ENCODE measurements at regions not wholly inside any gene's neighbourhood (a gene's known extent, or its start where the extent isn't known, plus 50 kb on each side); places are given as distances from the start of the nearest gene placed in this dataset.
"Not testable (repeated sequence)": the region's sequence is repeated elsewhere in the genome, so short reads cannot be mapped to it uniquely, and the experiment has no call there.

DNA sequence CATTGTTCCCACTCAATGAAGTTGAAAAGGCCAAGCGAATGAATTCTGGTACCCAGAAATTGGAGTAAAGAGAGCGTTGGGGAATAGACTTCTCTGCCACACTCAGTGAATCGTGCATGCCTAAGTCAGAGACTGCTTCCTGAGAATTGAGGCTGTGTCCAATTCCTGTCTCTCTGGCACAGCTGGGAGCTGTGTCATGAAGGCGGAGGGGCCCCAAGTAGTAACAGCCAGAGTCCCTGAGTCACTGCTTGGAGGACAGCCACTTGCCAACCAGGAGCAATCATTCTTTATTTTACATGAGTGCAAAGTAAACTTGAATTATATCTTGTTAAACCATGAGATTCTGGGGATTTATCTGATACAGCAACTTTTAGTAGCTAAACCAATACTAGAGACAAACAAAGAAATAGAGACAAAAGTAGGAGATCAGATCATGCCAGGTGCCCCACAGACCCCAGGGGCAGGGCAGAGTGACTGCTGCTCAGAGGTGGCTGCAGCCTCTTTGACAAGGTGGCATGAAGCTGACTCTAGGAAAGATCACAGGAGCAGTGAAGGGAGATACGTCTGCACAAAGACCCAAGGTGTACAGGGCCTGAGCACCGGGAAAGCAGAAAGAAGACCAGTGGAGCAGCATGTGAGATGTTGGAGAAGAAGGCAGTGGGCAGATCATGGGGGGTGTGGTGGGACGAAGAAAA is 246.0 kb downstream of the GADD45G start:
- Histone ChIP-seq H3K9me3 (ENCODE audit: control insufficient read depth, low read depth, low read length) (no peaks in the 10 kb centered on the region), H3K36me3 (ENCODE audit: control insufficient read depth, low read depth, low read length) (no peaks in the 10 kb centered on the region), H3K27ac (ENCODE audit: low read length) (no peak overlapping the region), H3K4me1 (ENCODE audit: control insufficient read depth, low read depth, low read length) (no peaks in the 10 kb centered on the region), H3K27me3 (ENCODE audit: control insufficient read depth, insufficient read depth, low read length) (no peaks in the 10 kb centered on the region), H3K4me3 (ENCODE audit: low read length) (no peak overlapping the region), H3K9ac (ENCODE audit: low read length) (no peak overlapping the region)

DNA sequence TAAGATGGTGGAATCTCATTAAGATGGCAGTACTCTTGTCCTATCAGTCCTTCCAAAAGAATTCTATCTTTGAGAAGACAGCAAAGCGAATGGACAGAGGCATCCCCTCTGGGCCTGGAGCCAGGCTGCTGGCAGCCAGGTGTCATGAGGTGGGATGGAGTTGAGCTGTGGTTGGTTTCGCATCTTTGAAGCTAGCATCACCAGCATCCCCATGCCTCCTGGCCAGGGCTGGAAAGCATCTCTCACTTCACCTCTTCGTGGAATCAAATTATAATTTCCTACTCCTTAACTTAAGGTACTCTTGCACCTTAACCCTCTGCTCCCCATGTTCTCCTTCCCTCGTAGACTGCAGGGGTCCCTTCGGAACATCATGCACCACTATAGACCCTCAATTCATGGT is 248.3 kb downstream of the GADD45G start:
- Histone ChIP-seq H3K4me1 (ENCODE audit: control insufficient read depth, low read depth, low read length) (no peaks in the 10 kb centered on the region), H3K9ac (ENCODE audit: low read length) (no peak overlapping the region), H3K4me3 (ENCODE audit: low read length) (no peak overlapping the region), H3K27me3 (ENCODE audit: control insufficient read depth, insufficient read depth, low read length) (no peaks in the 10 kb centered on the region), H3K9me3 (ENCODE audit: control insufficient read depth, low read depth, low read length) (no peaks in the 10 kb centered on the region), H3K36me3 (ENCODE audit: control insufficient read depth, low read depth, low read length) (no peaks in the 10 kb centered on the region), H3K27ac (ENCODE audit: low read length) (no peak overlapping the region)

DNA sequence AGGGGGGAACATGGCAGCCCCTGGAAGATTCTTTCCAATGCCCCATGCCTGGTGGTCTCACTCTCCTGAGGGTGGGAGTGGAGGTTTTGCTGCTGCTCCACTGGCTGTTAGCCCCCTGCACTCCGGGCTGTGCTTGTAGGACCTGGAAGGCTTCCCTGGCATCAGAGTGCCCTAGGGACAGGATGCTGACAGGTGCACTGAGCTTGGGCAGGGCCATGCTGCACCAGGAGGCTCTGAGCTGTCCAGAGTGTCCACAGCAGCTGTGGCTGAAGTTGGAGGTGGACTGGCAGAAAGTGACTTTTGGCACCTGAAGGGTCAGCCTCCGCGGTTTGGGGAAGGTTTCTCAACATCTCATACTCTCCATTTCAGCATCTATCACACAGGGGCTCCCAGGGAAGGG is 249.1 kb downstream of the GADD45G start:
- no peak overlapping the region for H3K9ac ChIP-seq (ENCODE audit: low read length)
- H3K36me3 ChIP-seq (ENCODE audit: control insufficient read depth, low read depth, low read length) = no peaks in the 10 kb centered on the region
- no peaks in the 10 kb centered on the region for H3K4me1 ChIP-seq (ENCODE audit: control insufficient read depth, low read depth, low read length)
- H3K27me3 ChIP-seq (ENCODE audit: control insufficient read depth, insufficient read depth, low read length) = no peaks in the 10 kb centered on the region
- no peaks in the 10 kb centered on the region for H3K9me3 ChIP-seq (ENCODE audit: control insufficient read depth, low read depth, low read length)
- H3K27ac ChIP-seq (ENCODE audit: low read length) = no peak overlapping the region
- no peak overlapping the region for H3K4me3 ChIP-seq (ENCODE audit: low read length)

DNA sequence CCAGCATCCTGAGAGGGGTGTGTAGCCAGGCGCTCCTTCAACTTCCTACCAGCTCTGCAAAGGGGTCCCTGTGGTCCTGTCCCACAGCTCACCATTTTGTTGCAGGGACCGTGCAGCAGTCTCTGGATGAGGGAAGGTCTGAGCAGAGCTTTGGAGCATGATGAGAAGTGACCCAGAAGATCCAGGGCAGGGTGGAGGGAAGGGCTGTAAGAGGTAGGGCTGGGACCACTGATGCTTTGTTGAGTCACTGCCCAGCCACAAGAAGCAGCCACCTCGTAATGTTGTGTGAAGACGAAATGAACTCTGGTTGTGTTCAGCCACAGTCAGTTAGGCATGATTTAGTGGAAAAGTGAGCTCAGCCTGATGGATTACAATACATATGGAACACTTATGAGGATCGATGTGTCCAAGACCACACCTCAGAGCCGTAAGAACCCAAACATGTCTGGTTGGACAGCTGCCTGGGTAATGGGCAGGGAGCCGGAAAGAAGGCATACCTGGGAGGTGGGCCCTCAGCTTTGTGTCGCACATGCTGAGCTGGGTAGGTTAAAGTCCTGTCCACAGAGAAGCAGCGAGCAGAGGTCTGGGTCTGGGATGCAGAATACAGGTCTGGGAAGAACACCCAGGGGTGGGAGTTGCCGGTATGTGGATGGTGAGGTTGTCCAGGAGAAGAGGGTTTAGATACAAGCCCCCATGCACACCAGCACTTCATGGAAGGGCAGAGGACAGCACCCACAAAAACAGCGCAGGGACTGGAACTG is 250.1 kb downstream of the GADD45G start:
- no peak overlapping the region for H3K27ac ChIP-seq (ENCODE audit: low read length)
- H3K4me1 ChIP-seq (ENCODE audit: control insufficient read depth, low read depth, low read length) = no peaks in the 10 kb centered on the region
- no peaks in the 10 kb centered on the region for H3K27me3 ChIP-seq (ENCODE audit: control insufficient read depth, insufficient read depth, low read length)
- H3K9ac ChIP-seq (ENCODE audit: low read length) = no peak overlapping the region
- no peaks in the 10 kb centered on the region for H3K36me3 ChIP-seq (ENCODE audit: control insufficient read depth, low read depth, low read length)
- H3K4me3 ChIP-seq (ENCODE audit: low read length) = no peak overlapping the region
- no peaks in the 10 kb centered on the region for H3K9me3 ChIP-seq (ENCODE audit: control insufficient read depth, low read depth, low read length)

DNA sequence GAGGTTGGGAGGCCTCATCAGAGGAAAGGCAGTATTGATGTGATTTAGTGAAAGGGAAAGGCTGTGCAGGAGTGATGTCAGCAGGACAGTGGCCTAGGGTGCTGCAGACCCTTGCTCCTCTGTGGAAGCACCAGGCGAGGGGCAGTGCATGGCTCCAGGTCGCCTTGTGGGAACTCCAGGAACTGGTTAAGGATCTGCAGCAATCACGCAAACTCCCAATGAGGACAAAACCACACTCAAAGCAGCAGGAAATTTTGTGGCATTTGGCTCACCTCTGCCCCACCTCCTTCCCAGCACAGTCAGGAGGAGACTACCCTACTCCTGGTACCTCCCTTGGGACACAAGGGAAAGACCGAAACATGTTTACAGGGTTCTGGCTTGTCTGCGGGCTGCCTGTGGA is 251.5 kb downstream of the GADD45G start:
- H3K4me1 ChIP-seq (ENCODE audit: control insufficient read depth, low read depth, low read length); H3K27me3 ChIP-seq (ENCODE audit: control insufficient read depth, insufficient read depth, low read length); H3K9ac ChIP-seq (ENCODE audit: low read length); H3K4me3 ChIP-seq (ENCODE audit: low read length); H3K27ac ChIP-seq (ENCODE audit: low read length); H3K9me3 ChIP-seq (ENCODE audit: control insufficient read depth, low read depth, low read length); H3K36me3 ChIP-seq (ENCODE audit: control insufficient read depth, low read depth, low read length): not testable (repeated sequence)

DNA sequence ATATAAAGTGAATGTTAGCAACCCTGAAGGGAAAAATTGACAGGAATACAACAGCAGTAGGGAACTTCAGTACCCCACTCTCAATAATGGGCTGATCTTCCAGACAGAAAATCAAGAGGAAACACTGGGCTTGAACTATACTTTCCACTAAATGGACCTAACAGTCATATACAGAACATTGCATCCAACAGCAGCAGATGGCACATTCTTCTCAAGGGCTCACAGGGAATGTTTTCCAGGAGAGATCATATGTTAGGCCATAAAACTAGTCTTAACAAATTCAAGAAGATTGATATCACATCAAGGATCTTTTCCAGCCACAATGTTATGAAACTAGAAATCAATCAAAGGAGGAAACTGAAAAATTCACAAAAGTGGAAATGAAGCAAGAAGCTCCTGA is 252.1 kb downstream of the GADD45G start:
- not testable (repeated sequence) for H3K27ac ChIP-seq (ENCODE audit: low read length); H3K36me3 ChIP-seq (ENCODE audit: control insufficient read depth, low read depth, low read length); H3K9me3 ChIP-seq (ENCODE audit: control insufficient read depth, low read depth, low read length); H3K9ac ChIP-seq (ENCODE audit: low read length); H3K4me3 ChIP-seq (ENCODE audit: low read length); H3K27me3 ChIP-seq (ENCODE audit: control insufficient read depth, insufficient read depth, low read length); H3K4me1 ChIP-seq (ENCODE audit: control insufficient read depth, low read depth, low read length)

DNA sequence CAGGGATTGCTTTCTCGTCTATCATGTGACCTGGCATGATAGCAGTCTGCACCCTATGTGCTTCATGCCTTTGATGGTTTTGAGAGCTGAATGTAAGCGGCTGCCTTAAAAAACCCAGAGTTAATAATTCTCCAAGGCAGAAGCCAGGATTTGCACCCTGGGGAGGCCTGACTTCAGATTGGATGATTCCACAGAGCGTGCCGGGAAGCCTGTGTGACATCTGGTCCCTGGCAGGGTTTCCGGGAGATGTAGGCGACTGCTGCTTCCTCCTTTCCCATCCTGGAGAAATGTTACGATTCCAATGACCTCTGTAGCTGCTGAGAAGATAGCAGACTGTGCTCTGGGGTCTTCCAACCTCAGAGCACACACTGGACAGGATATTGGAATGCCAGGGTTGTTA is 255.0 kb downstream of the GADD45G start:
- not testable (repeated sequence) for H3K9ac ChIP-seq (ENCODE audit: low read length); H3K27me3 ChIP-seq (ENCODE audit: control insufficient read depth, insufficient read depth, low read length); H3K4me1 ChIP-seq (ENCODE audit: control insufficient read depth, low read depth, low read length); H3K36me3 ChIP-seq (ENCODE audit: control insufficient read depth, low read depth, low read length); H3K9me3 ChIP-seq (ENCODE audit: control insufficient read depth, low read depth, low read length); H3K4me3 ChIP-seq (ENCODE audit: low read length); H3K27ac ChIP-seq (ENCODE audit: low read length)

DNA sequence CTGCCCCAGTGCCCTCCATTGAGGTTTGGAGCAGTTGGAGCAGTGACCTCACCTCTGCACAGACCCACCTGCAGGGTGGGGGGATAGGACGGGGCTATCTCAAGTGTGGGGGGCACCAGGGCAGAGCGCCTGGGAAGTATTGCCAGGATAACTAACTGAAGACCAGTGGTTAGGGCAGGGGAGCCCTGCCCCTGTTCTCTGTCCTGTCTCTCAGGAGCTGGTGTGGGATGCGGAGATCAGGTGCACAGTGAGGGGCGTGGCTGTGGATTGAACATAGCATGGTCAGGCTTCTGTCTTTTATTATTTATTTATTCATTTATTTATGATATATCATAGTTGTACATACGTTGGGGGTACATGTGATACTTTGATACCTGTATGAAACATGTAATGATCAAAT is 256.6 kb downstream of the GADD45G start:
- H3K4me1 ChIP-seq (ENCODE audit: control insufficient read depth, low read depth, low read length); H3K9ac ChIP-seq (ENCODE audit: low read length); H3K9me3 ChIP-seq (ENCODE audit: control insufficient read depth, low read depth, low read length); H3K27ac ChIP-seq (ENCODE audit: low read length); H3K4me3 ChIP-seq (ENCODE audit: low read length); H3K36me3 ChIP-seq (ENCODE audit: control insufficient read depth, low read depth, low read length); H3K27me3 ChIP-seq (ENCODE audit: control insufficient read depth, insufficient read depth, low read length): not testable (repeated sequence)

DNA sequence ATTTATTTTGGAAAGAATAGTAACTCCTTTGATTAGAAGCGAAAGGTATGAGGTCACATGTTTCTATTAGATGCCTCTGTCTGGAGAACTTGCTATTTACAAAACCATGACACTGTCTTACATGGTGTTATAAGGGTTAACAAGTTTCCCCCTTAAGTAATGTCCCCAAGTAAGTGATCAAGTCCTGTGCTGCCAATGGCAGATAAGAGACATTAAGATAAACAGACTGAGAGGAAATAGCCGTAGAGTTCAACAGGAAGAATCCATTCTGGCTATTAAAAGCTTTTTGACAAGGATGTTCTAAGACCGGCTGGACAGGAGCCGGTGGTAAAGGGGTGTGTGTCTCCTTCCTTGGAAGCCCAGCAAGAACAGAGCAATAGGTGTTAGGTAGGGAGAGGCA is 257.5 kb downstream of the GADD45G start:
- no peak overlapping the region for H3K27ac ChIP-seq (ENCODE audit: low read length)
- H3K4me1 ChIP-seq (ENCODE audit: control insufficient read depth, low read depth, low read length) = no peaks in the 10 kb centered on the region
- no peaks in the 10 kb centered on the region for H3K36me3 ChIP-seq (ENCODE audit: control insufficient read depth, low read depth, low read length)
- H3K27me3 ChIP-seq (ENCODE audit: control insufficient read depth, insufficient read depth, low read length) = no peaks in the 10 kb centered on the region
- no peaks in the 10 kb centered on the region for H3K9me3 ChIP-seq (ENCODE audit: control insufficient read depth, low read depth, low read length)
- no peak overlapping the region for H3K4me3 ChIP-seq (ENCODE audit: low read length)
- no peak overlapping the region for H3K9ac ChIP-seq (ENCODE audit: low read length)

DNA sequence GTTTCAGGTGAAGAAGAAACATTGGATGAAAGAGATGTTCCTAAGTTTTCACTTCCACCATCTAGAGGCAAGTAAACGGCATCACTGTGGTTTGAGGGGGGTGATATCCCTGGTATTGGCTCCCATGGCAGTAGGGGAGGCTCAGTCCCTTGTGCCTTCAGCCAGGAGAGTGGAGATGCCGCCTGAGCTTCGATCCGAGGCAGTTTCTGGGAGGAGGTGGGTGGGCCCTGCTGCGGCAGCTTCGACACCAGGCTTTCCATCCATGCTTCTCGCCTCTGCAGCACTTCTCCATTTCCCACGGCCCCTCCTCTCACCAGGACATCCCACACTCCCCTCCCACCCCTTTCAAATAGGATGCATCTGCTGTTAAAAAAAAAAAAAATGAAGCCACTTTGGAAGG is 258.3 kb downstream of the GADD45G start:
- Histone ChIP-seq H3K4me3 (ENCODE audit: low read length) (no peak overlapping the region), H3K9ac (ENCODE audit: low read length) (no peak overlapping the region), H3K4me1 (ENCODE audit: control insufficient read depth, low read depth, low read length) (no peaks in the 10 kb centered on the region), H3K9me3 (ENCODE audit: control insufficient read depth, low read depth, low read length) (no peaks in the 10 kb centered on the region), H3K27me3 (ENCODE audit: control insufficient read depth, insufficient read depth, low read length) (no peaks in the 10 kb centered on the region), H3K27ac (ENCODE audit: low read length) (no peak overlapping the region), H3K36me3 (ENCODE audit: control insufficient read depth, low read depth, low read length) (no peaks in the 10 kb centered on the region)

DNA sequence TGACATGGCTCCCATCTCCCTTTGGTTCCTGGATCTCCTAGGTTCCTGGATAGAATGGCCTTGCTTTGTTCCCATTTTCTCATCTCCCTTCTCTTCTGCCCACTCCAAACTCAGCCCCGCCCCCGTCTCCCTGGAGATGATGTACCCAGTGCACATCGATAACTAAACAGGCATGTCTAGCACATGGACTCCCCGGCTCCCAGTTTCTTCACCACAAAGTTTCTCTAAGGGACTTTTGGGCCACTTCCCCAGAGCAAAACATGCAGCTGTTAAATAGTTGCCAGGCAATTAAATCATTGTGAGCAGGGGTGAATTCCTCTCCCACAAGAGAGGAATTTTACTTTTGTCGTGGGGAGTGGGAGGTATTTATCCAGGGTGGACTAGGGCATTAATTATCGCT is 259.0 kb downstream of the GADD45G start:
- Histone ChIP-seq H3K36me3 (ENCODE audit: control insufficient read depth, low read depth, low read length) (no peaks in the 10 kb centered on the region), H3K9ac (ENCODE audit: low read length) (no peak overlapping the region), H3K27ac (ENCODE audit: low read length) (no peak overlapping the region), H3K4me3 (ENCODE audit: low read length) (no peak overlapping the region), H3K27me3 (ENCODE audit: control insufficient read depth, insufficient read depth, low read length) (no peaks in the 10 kb centered on the region), H3K9me3 (ENCODE audit: control insufficient read depth, low read depth, low read length) (no peaks in the 10 kb centered on the region), H3K4me1 (ENCODE audit: control insufficient read depth, low read depth, low read length) (no peaks in the 10 kb centered on the region)

DNA sequence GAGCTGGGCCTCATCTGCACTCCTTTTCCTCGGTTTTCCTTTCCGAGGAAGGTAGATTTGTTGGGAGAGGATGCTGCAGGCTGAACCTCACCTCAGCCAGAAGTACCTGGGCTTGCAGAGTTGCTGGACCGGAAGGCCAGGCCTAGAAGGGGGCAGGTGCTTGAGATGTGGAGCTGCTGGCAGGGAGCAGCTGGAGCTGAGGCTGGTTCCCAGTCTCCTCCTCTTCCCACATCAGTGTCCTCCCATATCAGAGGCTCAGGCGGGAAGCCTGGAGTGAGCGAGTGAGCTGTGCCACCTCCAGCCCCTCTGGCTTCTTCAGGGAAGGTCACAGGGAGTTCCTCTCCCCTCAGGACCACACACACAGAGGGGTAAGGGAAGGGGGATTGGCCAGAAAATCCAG is 259.4 kb downstream of the GADD45G start:
- Histone ChIP-seq H3K27ac (ENCODE audit: low read length) (no peak overlapping the region), H3K27me3 (ENCODE audit: control insufficient read depth, insufficient read depth, low read length) (no peaks in the 10 kb centered on the region), H3K9me3 (ENCODE audit: control insufficient read depth, low read depth, low read length) (no peaks in the 10 kb centered on the region), H3K4me3 (ENCODE audit: low read length) (no peak overlapping the region), H3K36me3 (ENCODE audit: control insufficient read depth, low read depth, low read length) (no peaks in the 10 kb centered on the region), H3K4me1 (ENCODE audit: control insufficient read depth, low read depth, low read length) (no peaks in the 10 kb centered on the region), H3K9ac (ENCODE audit: low read length) (no peak overlapping the region)
